ENCODE measurements at regions not wholly inside any gene's neighbourhood (a gene's known extent, or its start where the extent isn't known, plus 50 kb on each side); places are given as distances from the start of the nearest gene placed in this dataset.

GRCh38 chr4:92035666-92036065 lies 268.1 kb upstream of the GRID2 start:
- Histone ChIP-seq H3K27ac (ENCODE audit: low read depth in 1 of 2, low read length in 2 of 2) (no peak overlapping the region), H3K36me3 (ENCODE audit: control insufficient read depth in 4 of 4, insufficient read depth in 3 of 4, low read depth in 1 of 4, low read length in 3 of 4) (no peaks in the 10 kb centered on the region), H3K27me3 (ENCODE audit: control insufficient read depth in 4 of 4, insufficient read depth in 4 of 4, low read length in 3 of 4) (no peaks in the 10 kb centered on the region), H3K9ac (ENCODE audit: low read depth in 1 of 2, low read length in 2 of 2) (no peak overlapping the region), H3K4me3 (ENCODE audit: low read depth in 1 of 3, low read length in 3 of 3) (no peak overlapping the region), H3K9me3 (ENCODE audit: control insufficient read depth in 4 of 4, low read length in 3 of 4) (peaks cover 0 to 3% (median 0%) of the 10 kb centered on the region in 4 donors), H3K4me1 (ENCODE audit: control insufficient read depth in 4 of 4, insufficient read depth in 4 of 4, low read length in 3 of 4) (no peaks in the 10 kb centered on the region)
- DNase-seq (ENCODE audit: low spot score) = no peak
- TF ChIP-seq EGR1 (IDR thresholded peaks at IDR 0.05; ENCODE audit: low read depth in 2 of 2) (no peak), REST (IDR thresholded peaks at IDR 0.05) (no peak), SP1 (IDR thresholded peaks at IDR 0.05) (no peak), CTCF (IDR thresholded peaks at IDR 0.05; ENCODE audit: low read depth, low read length, missing input control) (no peak), ZBTB33 (IDR thresholded peaks at IDR 0.05) (no peak), TAF1 (conservative IDR thresholded peaks at IDR 0.05) (no peak), JUND (IDR thresholded peaks at IDR 0.05) (no peak)
- 73% methylated on average over 3 of the region's 3 CpGs for WGBS

GRCh38 chr4:92045718-92046117 lies 258.0 kb upstream of the GRID2 start:
- Histone ChIP-seq H3K9me3 (ENCODE audit: control insufficient read depth in 4 of 4, low read length in 3 of 4) (no peaks in the 10 kb centered on the region), H3K9ac (ENCODE audit: low read depth in 1 of 2, low read length in 2 of 2) (no peak overlapping the region), H3K4me3 (ENCODE audit: low read depth in 1 of 3, low read length in 3 of 3) (no peak overlapping the region), H3K36me3 (ENCODE audit: control insufficient read depth in 4 of 4, insufficient read depth in 3 of 4, low read depth in 1 of 4, low read length in 3 of 4) (no peaks in the 10 kb centered on the region), H3K27ac (ENCODE audit: low read depth in 1 of 2, low read length in 2 of 2) (no peak overlapping the region), H3K4me1 (ENCODE audit: control insufficient read depth in 4 of 4, insufficient read depth in 4 of 4, low read length in 3 of 4) (no peaks in the 10 kb centered on the region), H3K27me3 (ENCODE audit: control insufficient read depth in 4 of 4, insufficient read depth in 4 of 4, low read length in 3 of 4) (no peaks in the 10 kb centered on the region)
- DNase-seq (ENCODE audit: low spot score) = no peak
- WGBS = 91% methylated on average over 13 of the region's 13 CpGs
- TF ChIP-seq YY1 (IDR thresholded peaks at IDR 0.05) (no peak), RAD21 (IDR thresholded peaks at IDR 0.05) (no peak), HNF4G (IDR thresholded peaks at IDR 0.05) (no peak), SP1 (IDR thresholded peaks at IDR 0.05) (no peak), REST (IDR thresholded peaks at IDR 0.05) (no peak), EGR1 (IDR thresholded peaks at IDR 0.05; ENCODE audit: low read depth in 2 of 2) (no peak), FOXA1 (IDR thresholded peaks at IDR 0.05) (no peak), TAF1 (conservative IDR thresholded peaks at IDR 0.05) (no peak), JUND (IDR thresholded peaks at IDR 0.05) (no peak), ATF3 (IDR thresholded peaks at IDR 0.05) (no peak), NR2F2 (IDR thresholded peaks at IDR 0.05) (no peak), RXRA (IDR thresholded peaks at IDR 0.05) (no peak), ZBTB33 (IDR thresholded peaks at IDR 0.05) (no peak), GABPA (IDR thresholded peaks at IDR 0.05 in 1 of 2, conservative IDR thresholded peaks at IDR 0.05 in 1 of 2) (no peak), HNF4A (conservative IDR thresholded peaks at IDR 0.05) (no peak), FOXA2 (IDR thresholded peaks at IDR 0.05) (no peak)
